ENCODE measurements at regions not wholly inside any gene's neighbourhood (a gene's known extent, or its start where the extent isn't known, plus 50 kb on each side); places are given as distances from the start of the nearest gene placed in this dataset.

DNA sequence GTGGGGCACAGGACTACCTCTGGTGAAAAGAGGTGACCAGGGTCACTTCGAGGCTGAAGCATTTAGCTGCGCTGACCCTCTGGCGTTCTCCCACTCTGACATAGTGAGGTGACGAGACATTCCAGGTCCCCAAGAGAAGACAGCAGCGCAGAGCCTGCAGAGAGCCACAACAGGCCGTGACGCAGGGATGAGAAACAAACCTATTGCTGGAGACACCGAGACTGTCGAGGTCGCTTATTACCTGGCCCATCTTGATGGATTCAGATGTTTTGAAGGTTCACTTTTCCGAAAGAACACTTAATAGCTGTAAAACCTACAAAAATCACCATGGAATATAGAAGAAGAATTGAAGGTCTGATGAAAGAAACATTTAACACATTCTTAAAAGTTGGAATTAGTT lies 466.3 kb downstream of the NR2F2 start:
- no peak for TF ChIP-seq POLR2A (IDR thresholded peaks at IDR 0.05; ENCODE audit: low read depth, low read length)
- TF ChIP-seq, protein P1, sequence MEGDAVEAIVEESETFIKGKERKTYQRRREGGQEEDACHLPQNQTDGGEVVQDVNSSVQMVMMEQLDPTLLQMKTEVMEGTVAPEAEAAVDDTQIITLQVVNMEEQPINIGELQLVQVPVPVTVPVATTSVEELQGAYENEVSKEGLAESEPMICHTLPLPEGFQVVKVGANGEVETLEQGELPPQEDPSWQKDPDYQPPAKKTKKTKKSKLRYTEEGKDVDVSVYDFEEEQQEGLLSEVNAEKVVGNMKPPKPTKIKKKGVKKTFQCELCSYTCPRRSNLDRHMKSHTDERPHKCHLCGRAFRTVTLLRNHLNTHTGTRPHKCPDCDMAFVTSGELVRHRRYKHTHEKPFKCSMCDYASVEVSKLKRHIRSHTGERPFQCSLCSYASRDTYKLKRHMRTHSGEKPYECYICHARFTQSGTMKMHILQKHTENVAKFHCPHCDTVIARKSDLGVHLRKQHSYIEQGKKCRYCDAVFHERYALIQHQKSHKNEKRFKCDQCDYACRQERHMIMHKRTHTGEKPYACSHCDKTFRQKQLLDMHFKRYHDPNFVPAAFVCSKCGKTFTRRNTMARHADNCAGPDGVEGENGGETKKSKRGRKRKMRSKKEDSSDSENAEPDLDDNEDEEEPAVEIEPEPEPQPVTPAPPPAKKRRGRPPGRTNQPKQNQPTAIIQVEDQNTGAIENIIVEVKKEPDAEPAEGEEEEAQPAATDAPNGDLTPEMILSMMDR (IDR thresholded peaks at IDR 0.05; ENCODE audit: extremely low read depth in 1 of 2, insufficient read depth in 1 of 2, low read depth in 1 of 2, low read length in 2 of 2), result no peak

Data from endothelial cell of umbilical vein (primary cell).